Kidney (tissue), 13 donors: ENCODE measurements at regions not wholly inside any gene's neighbourhood (a gene's known extent, or its start where the extent isn't known, plus 50 kb on each side); places are given as distances from the start of the nearest gene placed in this dataset.
A peak's percentile ranks its signal among the peaks of the same experiment; 100 is the strongest.

ENCODE experiments used
- DNase-seq, 5 donors: peaks; one replicate each; pipeline ENCODE4 v3.0.0-alpha.2; 2013 to 2020
- FAIRE-seq: peaks from 2 replicates; lab custom pipeline; 2012; peaks lifted over from hg19 to GRCh38; lab: Jason Lieb, UNC
- H3K27ac ChIP-seq, 2 donors: one replicate each; pipeline ENCODE4 v1.7.0; 2013; ENCODE audit warnings: low read depth in 2 of 2, low read length in 2 of 2, inconsistent platforms in 1 of 2
- H3K27me3 ChIP-seq: one replicate; pipeline ENCODE4 v1.7.1; 2013; ENCODE audit warnings: low read length, inconsistent platforms; ENCODE audit not compliant: control insufficient read depth, insufficient read depth
- H3K36me3 ChIP-seq, 3 donors: one replicate each; pipeline versions ENCODE4 v1.7.0 to v1.7.1; 2013; ENCODE audit warnings: low read length in 3 of 3, control low read depth in 1 of 3, inconsistent platforms in 1 of 3; ENCODE audit not compliant: insufficient read depth in 3 of 3, control insufficient read depth in 2 of 3
- H3K4me1 ChIP-seq, 3 donors: one replicate each; pipeline versions ENCODE4 v1.7.0 to v1.7.1; 2013; ENCODE audit warnings: low read length in 3 of 3, inconsistent platforms in 1 of 3, low read depth in 1 of 3; ENCODE audit not compliant: control insufficient read depth in 2 of 3, insufficient read depth in 2 of 3
- H3K4me3 ChIP-seq, 3 donors: one replicate each; pipeline versions ENCODE4 v1.7.0 to v1.8.1; 2013; ENCODE audit warnings: low read length in 3 of 3, control low read depth in 1 of 3, inconsistent platforms in 1 of 3
- H3K9ac ChIP-seq, 3 donors: one replicate each; pipeline versions ENCODE4 v1.7.0 to v1.7.1; 2013; ENCODE audit warnings: low read length in 3 of 3, control low read depth in 1 of 3, inconsistent platforms in 1 of 3
- H3K9me3 ChIP-seq, 3 donors: one replicate each; pipeline versions ENCODE4 v1.7.0 to v1.7.1; 2013; ENCODE audit warnings: low read length in 3 of 3, control low read depth in 1 of 3, inconsistent platforms in 1 of 3; ENCODE audit not compliant: control insufficient read depth in 2 of 3, insufficient read depth in 1 of 3
- CTCF ChIP-seq: IDR thresholded peaks from 3 replicates; pipeline ENCODE4 v1.5.1; 2012; ENCODE audit warnings: mild to moderate bottlenecking, moderate library complexity, borderline replicate concordance; ENCODE audit not compliant: insufficient read depth; ENCODE audit errors: extremely low read depth
- intact Hi-C: fragments of 100-400 bp; cut with DNase I; formaldehyde crosslinking; loops from one replicate; pipeline ENCODE4 v1.11.1; 2022
- donor health status: control.
- donor health status: control.
- donor health status: control.
- donor health status: control.
- donor health status: control.
- donor health status: DM: yes; HTN: yes; CAD: no.
- donor health status: Normal renal cell carcinoma (clear cell type).

GRCh38 chr2:12613137-12613835 is 103.5 kb upstream of the TRIB2 start:
- peaks cover 0 to 9% (median 3%) of the 10 kb centered on the region in 3 donors for H3K4me1 ChIP-seq
- no peaks in the 10 kb centered on the region for H3K36me3 ChIP-seq
- intact Hi-C loops, result no loop called here
- peak in 4 of 5 donors; percentile 60 to 93 (median 82) for DNase-seq
- peak overlapping the region; percentile 13 to 36 for H3K27ac ChIP-seq
- peak overlapping the region in 1 of 3 donors; percentile 22 for H3K9ac ChIP-seq
- no peak for FAIRE-seq
- H3K27me3 ChIP-seq, result no peaks in the 10 kb centered on the region
- H3K9me3 ChIP-seq, result no peaks in the 10 kb centered on the region
- peak overlapping the region; percentile 12 to 28 (median 23) for H3K4me3 ChIP-seq
- TF ChIP-seq CTCF, result no peak

GRCh38 chr2:12615509-12615908 is 101.2 kb upstream of the TRIB2 start:
- no peak for FAIRE-seq
- no peak overlapping the region for H3K27ac ChIP-seq
- no peak overlapping the region for H3K9ac ChIP-seq
- intact Hi-C loops, result no loop called here
- H3K27me3 ChIP-seq, result no peaks in the 10 kb centered on the region
- no peak for DNase-seq
- H3K4me3 ChIP-seq, result no peak overlapping the region
- H3K9me3 ChIP-seq, result no peaks in the 10 kb centered on the region
- peaks cover 0 to 9% (median 6%) of the 10 kb centered on the region in 3 donors for H3K4me1 ChIP-seq
- TF ChIP-seq CTCF, result no peak
- no peaks in the 10 kb centered on the region for H3K36me3 ChIP-seq

GRCh38 chr2:12616456-12617156 is 100.1 kb upstream of the TRIB2 start:
- intact Hi-C loops, result no loop called here
- no peak for FAIRE-seq

More at GRCh38 chr2:12616456-12617156, 100.1 kb upstream of the TRIB2 start:
- Histone ChIP-seq H3K27me3 (no peaks in the 10 kb centered on the region), H3K9ac (no peak overlapping the region), H3K9me3 (no peaks in the 10 kb centered on the region), H3K4me3 (no peak overlapping the region), H3K4me1 (peaks cover 0 to 9% (median 6%) of the 10 kb centered on the region in 3 donors), H3K36me3 (no peaks in the 10 kb centered on the region), H3K27ac (no peak overlapping the region)
- no peak for TF ChIP-seq CTCF
- no peak for DNase-seq
